HepG2 (cell line): ENCODE measurements at regions not wholly inside any gene's neighbourhood (a gene's known extent, or its start where the extent isn't known, plus 50 kb on each side); places are given as distances from the start of the nearest gene placed in this dataset.
"Not testable (repeated sequence)": the region's sequence is repeated elsewhere in the genome, so short reads cannot be mapped to it uniquely, and the experiment has no call there.

Experiments
- ADNP ChIP-seq: sonication (generic); formaldehyde crosslinking; IDR thresholded peaks from 2 replicates; pipeline ENCODE4 v1.4.0; 2020; ENCODE audit warnings: missing genetic modification reagents
- CHD4 ChIP-seq: fragments of 200-600 bp; sonication (generic); IDR thresholded peaks from 2 replicates; pipeline ENCODE4 v1.7.0; 2017; ENCODE audit warnings: mild to moderate bottlenecking, low read length, borderline replicate concordance
- HNRNPH1 ChIP-seq: fragments of 200-400 bp; formaldehyde crosslinking; optimal IDR thresholded peaks from 2 replicates; pipeline ENCODE3; 2017; ENCODE audit warnings: mild to moderate bottlenecking, low read depth, low read length
- POLR2AphosphoS5 ChIP-seq: IDR thresholded peaks from 2 replicates; pipeline ENCODE4 v1.6.1; 2012; ENCODE audit warnings: low read depth, low read length
- TF ChIP-seq, protein P1 (sequence below): sonication (generic); formaldehyde crosslinking; IDR thresholded peaks from 2 replicates; pipeline ENCODE4 v1.8.0; 2022; ENCODE audit warnings: mild to moderate bottlenecking, missing genetic modification reagents, borderline replicate concordance
- TF ChIP-seq, protein P2 (sequence below): sonication (generic); formaldehyde crosslinking; IDR thresholded peaks from 2 replicates; pipeline ENCODE4 v1.4.0; 2020; ENCODE audit warnings: missing genetic modification reagents
- TF ChIP-seq, protein P3 (sequence below): sonication (generic); formaldehyde crosslinking; IDR thresholded peaks from 2 replicates; pipeline ENCODE4 v1.5.0; 2020; ENCODE audit warnings: missing genetic modification reagents
- TF ChIP-seq, protein P4 (sequence below), 2 experiments: IDR thresholded peaks; 2 replicates each; pipeline ENCODE4 v1.6.1; 2011 to 2012; ENCODE audit warnings: low read length in 2 of 2, borderline replicate concordance in 1 of 2, low read depth in 1 of 2, mild to moderate bottlenecking in 1 of 2, moderate library complexity in 1 of 2

DNA sequence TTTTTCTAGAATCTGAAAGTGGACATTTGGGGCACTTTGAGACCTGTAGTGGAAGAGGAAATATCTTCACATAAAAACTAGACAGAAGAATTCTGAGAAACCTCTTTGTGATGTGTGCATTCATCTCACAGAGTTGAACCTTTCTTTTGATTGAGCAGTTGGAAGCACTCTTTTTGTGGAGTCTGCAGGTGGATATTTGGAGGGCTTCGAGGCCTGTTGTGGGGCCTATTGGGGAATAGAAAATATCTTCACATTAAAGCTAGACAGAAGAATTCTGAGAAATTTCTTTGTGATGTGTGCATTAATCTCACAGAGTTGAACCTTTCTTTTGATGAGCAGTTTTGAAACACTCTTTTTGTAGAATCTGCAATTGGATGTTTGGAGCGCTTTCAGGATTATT is 236.2 kb downstream of the FOXD4L6 start:
- TF ChIP-seq, protein P1, sequence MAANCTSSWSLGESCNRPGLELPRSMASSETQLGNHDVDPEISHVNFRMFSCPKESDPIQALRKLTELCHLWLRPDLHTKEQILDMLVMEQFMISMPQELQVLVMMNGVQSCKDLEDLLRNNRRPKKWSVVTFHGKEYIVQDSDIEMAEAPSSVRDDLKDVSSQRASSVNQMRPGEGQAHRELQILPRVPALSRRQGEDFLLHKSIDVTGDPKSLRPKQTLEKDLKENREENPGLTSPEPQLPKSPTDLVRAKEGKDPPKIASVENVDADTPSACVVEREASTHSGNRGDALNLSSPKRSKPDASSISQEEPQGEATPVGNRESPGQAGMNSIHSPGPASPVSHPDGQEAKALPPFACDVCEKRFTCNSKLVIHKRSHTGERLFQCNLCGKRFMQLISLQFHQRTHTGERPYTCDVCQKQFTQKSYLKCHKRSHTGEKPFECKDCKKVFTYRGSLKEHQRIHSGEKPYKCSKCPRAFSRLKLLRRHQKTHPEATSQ, result not testable (repeated sequence)
- TF ChIP-seq ADNP (CRISPR knock-in tag); HNRNPH1; CHD4; POLR2AphosphoS5: not testable (repeated sequence)
- TF ChIP-seq, protein P2, sequence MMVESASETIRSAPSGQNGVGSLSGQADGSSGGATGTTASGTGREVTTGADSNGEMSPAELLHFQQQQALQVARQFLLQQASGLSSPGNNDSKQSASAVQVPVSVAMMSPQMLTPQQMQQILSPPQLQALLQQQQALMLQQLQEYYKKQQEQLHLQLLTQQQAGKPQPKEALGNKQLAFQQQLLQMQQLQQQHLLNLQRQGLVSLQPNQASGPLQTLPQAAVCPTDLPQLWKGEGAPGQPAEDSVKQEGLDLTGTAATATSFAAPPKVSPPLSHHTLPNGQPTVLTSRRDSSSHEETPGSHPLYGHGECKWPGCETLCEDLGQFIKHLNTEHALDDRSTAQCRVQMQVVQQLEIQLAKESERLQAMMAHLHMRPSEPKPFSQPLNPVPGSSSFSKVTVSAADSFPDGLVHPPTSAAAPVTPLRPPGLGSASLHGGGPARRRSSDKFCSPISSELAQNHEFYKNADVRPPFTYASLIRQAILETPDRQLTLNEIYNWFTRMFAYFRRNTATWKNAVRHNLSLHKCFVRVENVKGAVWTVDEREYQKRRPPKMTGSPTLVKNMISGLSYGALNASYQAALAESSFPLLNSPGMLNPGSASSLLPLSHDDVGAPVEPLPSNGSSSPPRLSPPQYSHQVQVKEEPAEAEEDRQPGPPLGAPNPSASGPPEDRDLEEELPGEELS (CRISPR knock-in tag), result not testable (repeated sequence)
- TF ChIP-seq, protein P3, sequence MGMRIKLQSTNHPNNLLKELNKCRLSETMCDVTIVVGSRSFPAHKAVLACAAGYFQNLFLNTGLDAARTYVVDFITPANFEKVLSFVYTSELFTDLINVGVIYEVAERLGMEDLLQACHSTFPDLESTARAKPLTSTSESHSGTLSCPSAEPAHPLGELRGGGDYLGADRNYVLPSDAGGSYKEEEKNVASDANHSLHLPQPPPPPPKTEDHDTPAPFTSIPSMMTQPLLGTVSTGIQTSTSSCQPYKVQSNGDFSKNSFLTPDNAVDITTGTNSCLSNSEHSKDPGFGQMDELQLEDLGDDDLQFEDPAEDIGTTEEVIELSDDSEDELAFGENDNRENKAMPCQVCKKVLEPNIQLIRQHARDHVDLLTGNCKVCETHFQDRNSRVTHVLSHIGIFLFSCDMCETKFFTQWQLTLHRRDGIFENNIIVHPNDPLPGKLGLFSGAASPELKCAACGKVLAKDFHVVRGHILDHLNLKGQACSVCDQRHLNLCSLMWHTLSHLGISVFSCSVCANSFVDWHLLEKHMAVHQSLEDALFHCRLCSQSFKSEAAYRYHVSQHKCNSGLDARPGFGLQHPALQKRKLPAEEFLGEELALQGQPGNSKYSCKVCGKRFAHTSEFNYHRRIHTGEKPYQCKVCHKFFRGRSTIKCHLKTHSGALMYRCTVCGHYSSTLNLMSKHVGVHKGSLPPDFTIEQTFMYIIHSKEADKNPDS (CRISPR knock-in tag), result not testable (repeated sequence)
- TF ChIP-seq, protein P4, sequence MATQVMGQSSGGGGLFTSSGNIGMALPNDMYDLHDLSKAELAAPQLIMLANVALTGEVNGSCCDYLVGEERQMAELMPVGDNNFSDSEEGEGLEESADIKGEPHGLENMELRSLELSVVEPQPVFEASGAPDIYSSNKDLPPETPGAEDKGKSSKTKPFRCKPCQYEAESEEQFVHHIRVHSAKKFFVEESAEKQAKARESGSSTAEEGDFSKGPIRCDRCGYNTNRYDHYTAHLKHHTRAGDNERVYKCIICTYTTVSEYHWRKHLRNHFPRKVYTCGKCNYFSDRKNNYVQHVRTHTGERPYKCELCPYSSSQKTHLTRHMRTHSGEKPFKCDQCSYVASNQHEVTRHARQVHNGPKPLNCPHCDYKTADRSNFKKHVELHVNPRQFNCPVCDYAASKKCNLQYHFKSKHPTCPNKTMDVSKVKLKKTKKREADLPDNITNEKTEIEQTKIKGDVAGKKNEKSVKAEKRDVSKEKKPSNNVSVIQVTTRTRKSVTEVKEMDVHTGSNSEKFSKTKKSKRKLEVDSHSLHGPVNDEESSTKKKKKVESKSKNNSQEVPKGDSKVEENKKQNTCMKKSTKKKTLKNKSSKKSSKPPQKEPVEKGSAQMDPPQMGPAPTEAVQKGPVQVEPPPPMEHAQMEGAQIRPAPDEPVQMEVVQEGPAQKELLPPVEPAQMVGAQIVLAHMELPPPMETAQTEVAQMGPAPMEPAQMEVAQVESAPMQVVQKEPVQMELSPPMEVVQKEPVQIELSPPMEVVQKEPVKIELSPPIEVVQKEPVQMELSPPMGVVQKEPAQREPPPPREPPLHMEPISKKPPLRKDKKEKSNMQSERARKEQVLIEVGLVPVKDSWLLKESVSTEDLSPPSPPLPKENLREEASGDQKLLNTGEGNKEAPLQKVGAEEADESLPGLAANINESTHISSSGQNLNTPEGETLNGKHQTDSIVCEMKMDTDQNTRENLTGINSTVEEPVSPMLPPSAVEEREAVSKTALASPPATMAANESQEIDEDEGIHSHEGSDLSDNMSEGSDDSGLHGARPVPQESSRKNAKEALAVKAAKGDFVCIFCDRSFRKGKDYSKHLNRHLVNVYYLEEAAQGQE (IDR thresholded peaks at IDR 0.05; ENCODE audit: borderline replicate concordance in 1 of 2, low read depth in 1 of 2, low read length in 2 of 2), result not testable (repeated sequence)
